GM19395 (cell line): ENCODE measurements at regions not wholly inside any gene's neighbourhood (a gene's known extent, or its start where the extent isn't known, plus 50 kb on each side); places are given as distances from the start of the nearest gene placed in this dataset.

Experiments used
- ATAC-seq: cut with Tn5 transposase; IDR thresholded peaks from one replicate; pipeline ENCODE4 v1.9.1; 2021; ENCODE audit warnings: mild to moderate bottlenecking, moderate library complexity; ENCODE audit not compliant: unreplicated experiment

GRCh38 chr1:78348496-78349284 is 142.1 kb upstream of the PTGFR start:
- ATAC-seq = no peak

GRCh38 chr1:78351551-78352216 is 139.1 kb upstream of the PTGFR start:
- no peak for ATAC-seq

GRCh38 chr1:78355656-78356055 is 135.1 kb upstream of the PTGFR start:
- ATAC-seq = no peak

- ATAC-seq = no peak
These were observed 132.6 kb upstream of the PTGFR start for GRCh38 chr1:78358165-78358564.

GRCh38 chr1:78359666-78360065 is 131.1 kb upstream of the PTGFR start:
- ATAC-seq = no peak

- ATAC-seq = no peak
These were observed 130.2 kb upstream of the PTGFR start for GRCh38 chr1:78360584-78360983.

GRCh38 chr1:78367700-78368099 is 123.1 kb upstream of the PTGFR start:
- ATAC-seq = no peak

- no peak for ATAC-seq
These were observed 121.2 kb upstream of the PTGFR start for GRCh38 chr1:78369546-78369945.

- peak; percentile 79 for ATAC-seq
These were observed 120.4 kb upstream of the PTGFR start for GRCh38 chr1:78370356-78370755.

GRCh38 chr1:78370779-78371482 is 119.8 kb upstream of the PTGFR start:
- ATAC-seq = peak; percentile 75

- no peak for ATAC-seq
These were observed 117.1 kb upstream of the PTGFR start for GRCh38 chr1:78373676-78374075.

- ATAC-seq = no peak
These were observed 114.8 kb upstream of the PTGFR start for GRCh38 chr1:78375996-78376395.

GRCh38 chr1:78377356-78377928 is 113.3 kb upstream of the PTGFR start:
- peak; percentile 95 for ATAC-seq

- ATAC-seq = no peak
These were observed 106.9 kb upstream of the PTGFR start for GRCh38 chr1:78383923-78384322.

- peak; percentile 93 for ATAC-seq
These were observed 104.9 kb upstream of the PTGFR start for GRCh38 chr1:78385744-78386462.

GRCh38 chr1:78387201-78387600 is 103.6 kb upstream of the PTGFR start:
- ATAC-seq = no peak

- no peak for ATAC-seq
These were observed 102.9 kb upstream of the PTGFR start for GRCh38 chr1:78387871-78388270.

GRCh38 chr1:78388275-78388674 is 102.5 kb upstream of the PTGFR start:
- ATAC-seq = no peak

GRCh38 chr1:78401148-78401547 is 89.6 kb upstream of the PTGFR start:
- no peak for ATAC-seq

- ATAC-seq = no peak
These were observed 82.6 kb upstream of the PTGFR start for GRCh38 chr1:78408192-78408591.

GRCh38 chr1:78408810-78409209 is 82.0 kb upstream of the PTGFR start:
- no peak for ATAC-seq
